HCT116 (cell line): ENCODE measurements at regions not wholly inside any gene's neighbourhood (a gene's known extent, or its start where the extent isn't known, plus 50 kb on each side); places are given as distances from the start of the nearest gene placed in this dataset.

Experiments used
- ATAC-seq: fragments of 200-7000 bp; cut with Tn5 transposase; 2 replicates; pipeline ENCODE4 v1.9.1; 2020; ENCODE audit warnings: mild to moderate bottlenecking, moderate library complexity
- BruUV-seq: library from RNA; stranded (reverse); fragments of 400-500 nt; replicated peaks from 2 replicates; lab custom pipeline; 2021; lab: Mats Ljungman, UMichigan
- CTCF ChIA-PET: fragments of 300-600 bp; sonication (Branson Sonifier 250); formaldehyde crosslinking; loops from one replicate; lab custom pipeline; 2021; ENCODE audit warnings: antibody characterized with exemption; lab: Charles Lee
- POLR2A ChIA-PET: fragments of 300-600, 350-600 bp; sonication (Branson Sonifier 250); formaldehyde crosslinking; loops from one replicate; lab custom pipeline; 2021; ENCODE audit warnings: antibody characterized with exemption; lab: Charles Lee
- RAD21 ChIA-PET, 2 experiments: fragments of 300-600 bp; sonication (Branson Sonifier 250); formaldehyde crosslinking; loops; one replicate each; lab custom pipeline; 2023; ENCODE audit warnings: low total read pairs in 2 of 2; ENCODE audit not compliant: uncharacterized antibody in 2 of 2, unreplicated experiment in 2 of 2, low non-redundant PET in 1 of 2; lab: Charles Lee
- DNase-seq: peaks from one replicate; pipeline ENCODE4 v3.0.0-alpha.2; 2010; ENCODE audit warnings: low read depth, low spot score
- H2AFZ ChIP-seq: fragments of 200-600 bp; shearing (Covaris generic), sonication (generic); 2 replicates; pipeline ENCODE4 v1.6.1; 2017; ENCODE audit warnings: low read depth, mixed run types, mixed read lengths, antibody characterized with exemption, low read length; ENCODE audit not compliant: poor library complexity, severe bottlenecking
- H3K27ac ChIP-seq: 2 replicates; pipeline ENCODE4 v1.5.1; 2012; ENCODE audit warnings: low read depth, low read length
- H3K27me3 ChIP-seq: fragments of 200-600 bp; sonication (generic); 2 replicates; pipeline ENCODE4 v1.6.1; 2016; ENCODE audit warnings: mixed run types, low read length, mixed read lengths; ENCODE audit not compliant: insufficient read depth
- H3K36me3 ChIP-seq, 2 experiments: fragments of 200-500 bp in 1 of 2; fragments of 200-600 bp in 1 of 2; sonication (Bioruptor generic) in 1 of 2; sonication (generic) in 1 of 2; 2 replicates each; pipeline versions ENCODE4 v1.5.1 to v1.6.1; 2014 to 2016; ENCODE audit warnings: low read length in 2 of 2, inconsistent platforms in 1 of 2, mixed read lengths in 1 of 2, mixed run types in 1 of 2; ENCODE audit not compliant: insufficient read depth in 2 of 2, control insufficient read depth in 1 of 2
- H3K4me1 ChIP-seq, 2 experiments: fragments of 200-600 bp in 1 of 2; sonication (generic) in 1 of 2; 2 replicates each; pipeline versions ENCODE4 v1.5.1 to v1.6.1; 2012 to 2017; ENCODE audit warnings: low read length in 2 of 2, inconsistent platforms in 1 of 2, mild to moderate bottlenecking in 1 of 2, mixed read lengths in 1 of 2, mixed run types in 1 of 2, moderate library complexity in 1 of 2; ENCODE audit not compliant: insufficient read depth in 2 of 2, control insufficient read depth in 1 of 2
- H3K4me2 ChIP-seq: fragments of 200-600 bp; sonication (generic); 2 replicates; pipeline ENCODE4 v1.6.1; 2017; ENCODE audit warnings: mixed run types, low read length, mixed read lengths
- H3K4me3 ChIP-seq, 2 experiments: fragments of 200-600 bp in 1 of 2; sonication (generic) in 1 of 2; replicated peaks in 1 of 2; 2 replicates each; pipeline ENCODE4 v1.5.1; 2011 to 2016; ENCODE audit warnings: low read length in 2 of 2, control low read depth in 1 of 2, low read depth in 1 of 2, mild to moderate bottlenecking in 1 of 2, mixed read lengths in 1 of 2, mixed run types in 1 of 2
- H3K79me2 ChIP-seq: fragments of 200-600 bp; sonication (generic); 2 replicates; pipeline ENCODE4 v1.6.1; 2017; ENCODE audit warnings: mild to moderate bottlenecking, mixed run types, low read length, moderate library complexity, mixed read lengths; ENCODE audit not compliant: insufficient read depth
- H3K9ac ChIP-seq: fragments of 200-600 bp; sonication (generic); 2 replicates; pipeline ENCODE4 v1.6.1; 2016; ENCODE audit warnings: low read length, mixed read lengths
- H3K9me2 ChIP-seq: fragments of 200-600 bp; sonication (generic), shearing (Covaris generic); 2 replicates; pipeline ENCODE4 v1.6.1; 2017; ENCODE audit warnings: mixed run types, mild to moderate bottlenecking, moderate library complexity; ENCODE audit not compliant: insufficient read depth
- H3K9me3 ChIP-seq, 2 experiments: fragments of 200-500 bp in 1 of 2; fragments of 200-600 bp in 1 of 2; sonication (Bioruptor generic) in 1 of 2; sonication (generic) in 1 of 2; 2 replicates each; pipeline ENCODE4 v1.6.1; 2014 to 2017; ENCODE audit warnings: low read length in 2 of 2, mixed read lengths in 2 of 2, inconsistent platforms in 1 of 2, low read depth in 1 of 2, mild to moderate bottlenecking in 1 of 2, mixed run types in 1 of 2, moderate library complexity in 1 of 2; ENCODE audit not compliant: control insufficient read depth in 1 of 2, insufficient read depth in 1 of 2
- H4K20me1 ChIP-seq: fragments of 200-600 bp; sonication (generic), shearing (Covaris generic); 2 replicates; pipeline ENCODE4 v1.6.1; 2017; ENCODE audit warnings: mixed run types, mild to moderate bottlenecking, moderate library complexity; ENCODE audit not compliant: insufficient read depth
- CEBPB ChIP-seq: IDR thresholded peaks from 2 replicates; pipeline ENCODE4 v1.6.1; 2012; ENCODE audit warnings: low read depth
- EZH2 ChIP-seq: fragments of 200-600 bp; sonication (generic); IDR thresholded peaks from 2 replicates; pipeline ENCODE4 v1.6.1; 2017; ENCODE audit warnings: antibody characterized with exemption, mixed run types
- FOSL1 ChIP-seq: IDR thresholded peaks from 2 replicates; pipeline ENCODE4 v1.6.1; 2012; ENCODE audit warnings: low read depth
- JUND ChIP-seq: IDR thresholded peaks from 2 replicates; pipeline ENCODE4 v1.6.1; 2012
- SP1 ChIP-seq: IDR thresholded peaks from 2 replicates; pipeline ENCODE4 v1.6.1; 2012; ENCODE audit warnings: low read depth
- YY1 ChIP-seq: IDR thresholded peaks from 2 replicates; pipeline ENCODE4 v1.6.1; 2011; ENCODE audit warnings: low read length, low read depth, moderate library complexity, mild to moderate bottlenecking; ENCODE audit not compliant: insufficient replicate concordance; ENCODE audit errors: extremely low read depth
- ZFX ChIP-seq: fragments of 450-650 bp; IDR thresholded peaks from 2 replicates; pipeline ENCODE4 v1.6.1; 2017
- intact Hi-C: fragments of 100-400 bp; cut with micrococcal nuclease; formaldehyde crosslinking; loops from 2 replicates; pipeline ENCODE4 v1.10.0; 2022
- TF ChIP-seq, protein P1 (sequence below): IDR thresholded peaks from 2 replicates; pipeline ENCODE4 v1.6.1; 2011; ENCODE audit warnings: mild to moderate bottlenecking, low read length, moderate library complexity; ENCODE audit not compliant: insufficient replicate concordance; ENCODE audit errors: extremely low read depth
- TF ChIP-seq, protein P2 (sequence below): IDR thresholded peaks from 2 replicates; pipeline ENCODE4 v1.6.1; 2012

DNA sequence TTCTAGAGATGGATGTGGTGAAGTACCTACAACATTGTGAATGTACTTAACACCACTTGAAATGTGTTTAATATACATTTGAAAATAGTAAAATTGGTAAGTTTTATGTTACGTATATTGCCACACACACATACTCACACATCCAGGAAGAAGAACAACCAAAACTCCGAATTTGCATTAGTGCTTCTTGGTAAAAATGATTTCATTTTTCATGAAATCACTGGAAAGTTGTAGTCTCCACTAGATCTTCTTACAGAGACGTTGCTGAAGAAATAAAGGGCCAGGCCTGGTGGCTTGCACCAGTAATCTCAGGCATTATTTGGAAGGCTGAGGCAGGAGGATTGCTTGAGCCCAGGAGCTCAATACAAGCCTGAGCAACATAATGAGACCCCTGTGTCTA is 118.6 kb upstream of the ZNF608 start:
- Histone ChIP-seq H3K9ac (no peak overlapping the region), H3K4me3 (no peak overlapping the region), H3K9me2 (no peaks in the 10 kb centered on the region), H3K27ac (no peak overlapping the region), H3K27me3 (no peaks in the 10 kb centered on the region), H3K79me2 (no peaks in the 10 kb centered on the region), H4K20me1 (no peaks in the 10 kb centered on the region), H2AFZ (no peak overlapping the region)
- CTCF ChIA-PET: no interaction called here
- TF ChIP-seq SP1 (no peak), JUND (no peak), EZH2 (no peak)
- TF ChIP-seq, all 23 proteins: peak for 0
- intact Hi-C loops: no loop called here
- ChIA-PET POLR2A (no interaction called here), RAD21 (no interaction called here)
- DNase-seq (no peak), ATAC-seq (no peak)
- H3K4me1 ChIP-seq: no peaks in the 10 kb centered on the region
- no peaks in the 10 kb centered on the region for H3K36me3 ChIP-seq
- no peak overlapping the region for H3K4me2 ChIP-seq
- no peaks in the 10 kb centered on the region for H3K9me3 ChIP-seq
- no TSS peak for BruUV-seq

DNA sequence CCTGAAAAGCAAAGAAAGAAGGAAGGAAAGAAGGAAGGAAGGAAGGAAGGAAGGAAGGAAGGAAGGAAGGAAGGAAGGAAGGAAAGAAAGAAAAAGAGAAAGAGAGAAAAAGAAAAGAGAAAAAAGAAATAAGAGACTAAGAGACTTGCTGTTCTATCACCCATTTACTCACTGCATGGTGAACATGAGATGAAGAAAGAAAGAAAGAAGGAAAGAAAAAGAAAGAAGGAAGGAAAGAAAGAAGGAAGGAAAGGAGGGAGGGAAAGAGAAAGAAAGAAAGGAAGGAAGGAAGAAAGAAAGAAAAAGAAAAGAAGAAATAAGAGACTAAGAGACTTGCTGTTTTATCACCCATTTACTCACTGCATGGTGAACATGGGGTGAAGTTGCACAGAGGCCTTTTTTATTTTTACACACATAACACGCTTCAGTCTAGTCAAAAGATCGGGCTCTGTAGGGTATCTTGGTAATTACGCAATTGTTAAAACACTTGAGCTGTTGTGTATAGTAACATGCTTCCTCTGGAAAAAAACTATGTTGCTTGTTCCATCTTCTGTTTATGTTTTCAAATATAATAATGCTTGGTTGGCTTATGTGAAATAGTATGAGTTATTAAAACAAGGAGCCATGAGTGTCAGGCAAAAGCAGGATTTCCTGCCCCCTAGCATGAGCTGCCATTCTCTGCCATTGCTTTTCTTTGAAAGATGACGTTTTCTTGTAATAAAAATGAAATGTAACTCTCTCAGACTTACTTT is 119.3 kb upstream of the ZNF608 start:
- POLR2A ChIA-PET: no interaction called here
- no TSS peak for BruUV-seq
- CTCF ChIA-PET: no interaction called here

More for the DNA sequence above, 119.3 kb upstream of the ZNF608 start:
- Histone ChIP-seq H2AFZ (no peak overlapping the region), H3K36me3 (no peaks in the 10 kb centered on the region), H3K4me3 (no peak overlapping the region), H4K20me1 (no peaks in the 10 kb centered on the region), H3K79me2 (no peaks in the 10 kb centered on the region), H3K9me2 (no peaks in the 10 kb centered on the region), H3K4me1 (no peaks in the 10 kb centered on the region), H3K27me3 (no peaks in the 10 kb centered on the region), H3K9me3 (no peaks in the 10 kb centered on the region), H3K4me2 (no peak overlapping the region), H3K27ac (no peak overlapping the region), H3K9ac (no peak overlapping the region)
- no peak for DNase-seq
- no peak for ATAC-seq
- RAD21 ChIA-PET: no interaction called here
- intact Hi-C loops: no loop called here
- TF ChIP-seq CEBPB: no peak
- TF ChIP-seq, protein P1, sequence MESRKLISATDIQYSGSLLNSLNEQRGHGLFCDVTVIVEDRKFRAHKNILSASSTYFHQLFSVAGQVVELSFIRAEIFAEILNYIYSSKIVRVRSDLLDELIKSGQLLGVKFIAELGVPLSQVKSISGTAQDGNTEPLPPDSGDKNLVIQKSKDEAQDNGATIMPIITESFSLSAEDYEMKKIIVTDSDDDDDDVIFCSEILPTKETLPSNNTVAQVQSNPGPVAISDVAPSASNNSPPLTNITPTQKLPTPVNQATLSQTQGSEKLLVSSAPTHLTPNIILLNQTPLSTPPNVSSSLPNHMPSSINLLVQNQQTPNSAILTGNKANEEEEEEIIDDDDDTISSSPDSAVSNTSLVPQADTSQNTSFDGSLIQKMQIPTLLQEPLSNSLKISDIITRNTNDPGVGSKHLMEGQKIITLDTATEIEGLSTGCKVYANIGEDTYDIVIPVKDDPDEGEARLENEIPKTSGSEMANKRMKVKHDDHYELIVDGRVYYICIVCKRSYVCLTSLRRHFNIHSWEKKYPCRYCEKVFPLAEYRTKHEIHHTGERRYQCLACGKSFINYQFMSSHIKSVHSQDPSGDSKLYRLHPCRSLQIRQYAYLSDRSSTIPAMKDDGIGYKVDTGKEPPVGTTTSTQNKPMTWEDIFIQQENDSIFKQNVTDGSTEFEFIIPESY: no peak
- TF ChIP-seq, protein P2, sequence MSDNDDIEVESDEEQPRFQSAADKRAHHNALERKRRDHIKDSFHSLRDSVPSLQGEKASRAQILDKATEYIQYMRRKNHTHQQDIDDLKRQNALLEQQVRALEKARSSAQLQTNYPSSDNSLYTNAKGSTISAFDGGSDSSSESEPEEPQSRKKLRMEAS: no peak
- no peak for TF ChIP-seq ZFX
- TF ChIP-seq YY1: no peak
- TF ChIP-seq FOSL1: no peak
